SK-N-MC (cell line): ENCODE measurements at regions not wholly inside any gene's neighbourhood (a gene's known extent, or its start where the extent isn't known, plus 50 kb on each side); places are given as distances from the start of the nearest gene placed in this dataset.

Experiments used
- EZH2 ChIP-seq: fragments of 200-600 bp; sonication (generic); IDR thresholded peaks from one replicate; pipeline ENCODE4 v1.6.1; 2017; ENCODE audit warnings: antibody characterized with exemption
- POLR2AphosphoS5 ChIP-seq: IDR thresholded peaks from 2 replicates; pipeline ENCODE4 v1.6.1; 2012; ENCODE audit warnings: mild to moderate bottlenecking, low read depth, low read length, borderline replicate concordance

GRCh38 chr7:16369855-16370254 lies 51.5 kb downstream of the CRPPA start:
- no peak for TF ChIP-seq POLR2AphosphoS5
- TF ChIP-seq EZH2 = no peak
